ENCODE measurements at regions not wholly inside any gene's neighbourhood (a gene's known extent, or its start where the extent isn't known, plus 50 kb on each side); places are given as distances from the start of the nearest gene placed in this dataset.

GRCh38 chr6:147808640-147809039 is 300.1 kb downstream of the SAMD5 start:
- Histone ChIP-seq H2BK15ac (replicated peaks; ENCODE audit: low read depth) (no peak overlapping the region), H3K36me3 (ENCODE audit: control insufficient read depth, insufficient read depth, low read length) (no peaks in the 10 kb centered on the region), H3K4me1 (ENCODE audit: control insufficient read depth, low read depth, low read length) (no peaks in the 10 kb centered on the region), H4K8ac (ENCODE audit: low read depth, low read length) (no peak overlapping the region), H3K23ac (ENCODE audit: low read length) (no peak overlapping the region), H2BK5ac (ENCODE audit: low read length) (no peak overlapping the region), H4K5ac (ENCODE audit: low read length) (no peak overlapping the region), H3K27me3 (ENCODE audit: insufficient read depth, low read length, poor library complexity) (no peaks in the 10 kb centered on the region), H3K56ac (ENCODE audit: low read length) (no peak overlapping the region), H3K9ac (ENCODE audit: low read length) (no peak overlapping the region), H3K27ac (ENCODE audit: low read depth, low read length) (no peak overlapping the region), H2AK5ac (ENCODE audit: low read length) (no peak overlapping the region), H3K4me2 (ENCODE audit: low read length) (no peak overlapping the region), H2BK120ac (ENCODE audit: low read depth, low read length) (no peak overlapping the region), H3K79me2 (ENCODE audit: control insufficient read depth, insufficient read depth, low read length) (no peaks in the 10 kb centered on the region), H3K79me1 (ENCODE audit: low read length) (no peaks in the 10 kb centered on the region), H3K4me3 (ENCODE audit: low read length) (no peak overlapping the region), H3K18ac (ENCODE audit: low read length) (no peak overlapping the region), H3K4ac (ENCODE audit: low read depth, low read length) (no peak overlapping the region)
- 100% methylated on average over 1 of the region's 4 CpGs for WGBS (ENCODE audit: extremely low coverage, insufficient coverage, low lambda C conversion rate)
- DNase-seq, result no peak

GRCh38 chr6:147811913-147812629 is 303.6 kb downstream of the SAMD5 start:
- H2BK15ac ChIP-seq (replicated peaks; ENCODE audit: low read depth), result no peak overlapping the region
- no peak overlapping the region for H2BK120ac ChIP-seq (ENCODE audit: low read depth, low read length)
- WGBS (ENCODE audit: extremely low coverage, insufficient coverage, low lambda C conversion rate), result no CpG with 5 or more reads among the region's 6 CpGs
- H4K8ac ChIP-seq (ENCODE audit: low read depth, low read length), result no peak overlapping the region
- H3K27ac ChIP-seq (ENCODE audit: low read depth, low read length), result no peak overlapping the region
- no peaks in the 10 kb centered on the region for H3K36me3 ChIP-seq (ENCODE audit: control insufficient read depth, insufficient read depth, low read length)
- H2BK5ac ChIP-seq (ENCODE audit: low read length), result no peak overlapping the region
- no peaks in the 10 kb centered on the region for H3K4me1 ChIP-seq (ENCODE audit: control insufficient read depth, low read depth, low read length)
- H3K27me3 ChIP-seq (ENCODE audit: insufficient read depth, low read length, poor library complexity), result no peaks in the 10 kb centered on the region
- H3K9ac ChIP-seq (ENCODE audit: low read length), result no peak overlapping the region
- H3K4me2 ChIP-seq (ENCODE audit: low read length), result no peak overlapping the region
- H3K4me3 ChIP-seq (ENCODE audit: low read length), result no peak overlapping the region
- no peak overlapping the region for H4K5ac ChIP-seq (ENCODE audit: low read length)
- H3K18ac ChIP-seq (ENCODE audit: low read length), result no peak overlapping the region
- no peaks in the 10 kb centered on the region for H3K79me2 ChIP-seq (ENCODE audit: control insufficient read depth, insufficient read depth, low read length)
- H3K79me1 ChIP-seq (ENCODE audit: low read length), result no peaks in the 10 kb centered on the region
- H3K4ac ChIP-seq (ENCODE audit: low read depth, low read length), result no peak overlapping the region
- no peak for DNase-seq
- no peak overlapping the region for H2AK5ac ChIP-seq (ENCODE audit: low read length)
- H3K56ac ChIP-seq (ENCODE audit: low read length), result no peak overlapping the region
- H3K23ac ChIP-seq (ENCODE audit: low read length), result no peak overlapping the region

GRCh38 chr6:147817042-147817689 is 308.7 kb downstream of the SAMD5 start:
- no peak overlapping the region for H2AK5ac ChIP-seq (ENCODE audit: low read length)
- no peak overlapping the region for H3K4ac ChIP-seq (ENCODE audit: low read depth, low read length)
- no peak overlapping the region for H4K8ac ChIP-seq (ENCODE audit: low read depth, low read length)
- no peak for DNase-seq
- no peak overlapping the region for H3K9ac ChIP-seq (ENCODE audit: low read length)
- H4K5ac ChIP-seq (ENCODE audit: low read length), result no peak overlapping the region
- H3K4me3 ChIP-seq (ENCODE audit: low read length), result no peak overlapping the region
- no peaks in the 10 kb centered on the region for H3K79me2 ChIP-seq (ENCODE audit: control insufficient read depth, insufficient read depth, low read length)
- no peak overlapping the region for H3K23ac ChIP-seq (ENCODE audit: low read length)
- no peak overlapping the region for H3K18ac ChIP-seq (ENCODE audit: low read length)
- H3K27me3 ChIP-seq (ENCODE audit: insufficient read depth, low read length, poor library complexity), result no peaks in the 10 kb centered on the region
- H3K36me3 ChIP-seq (ENCODE audit: control insufficient read depth, insufficient read depth, low read length), result no peaks in the 10 kb centered on the region
- WGBS (ENCODE audit: extremely low coverage, insufficient coverage, low lambda C conversion rate), result no CpG with 5 or more reads among the region's 4 CpGs
- H2BK15ac ChIP-seq (replicated peaks; ENCODE audit: low read depth), result no peak overlapping the region
- H2BK5ac ChIP-seq (ENCODE audit: low read length), result no peak overlapping the region
- no peaks in the 10 kb centered on the region for H3K79me1 ChIP-seq (ENCODE audit: low read length)
- no peaks in the 10 kb centered on the region for H3K4me1 ChIP-seq (ENCODE audit: control insufficient read depth, low read depth, low read length)
- H3K27ac ChIP-seq (ENCODE audit: low read depth, low read length), result no peak overlapping the region
- no peak overlapping the region for H3K4me2 ChIP-seq (ENCODE audit: low read length)
- H2BK120ac ChIP-seq (ENCODE audit: low read depth, low read length), result no peak overlapping the region
- no peak overlapping the region for H3K56ac ChIP-seq (ENCODE audit: low read length)

- no peaks in the 10 kb centered on the region for H3K27me3 ChIP-seq (ENCODE audit: insufficient read depth, low read length, poor library complexity)
- H3K18ac ChIP-seq (ENCODE audit: low read length), result no peak overlapping the region
- no peak overlapping the region for H3K4me2 ChIP-seq (ENCODE audit: low read length)
- H3K4me1 ChIP-seq (ENCODE audit: control insufficient read depth, low read depth, low read length), result no peaks in the 10 kb centered on the region
- H2BK5ac ChIP-seq (ENCODE audit: low read length), result no peak overlapping the region
- H3K56ac ChIP-seq (ENCODE audit: low read length), result no peak overlapping the region
- no peak overlapping the region for H4K8ac ChIP-seq (ENCODE audit: low read depth, low read length)
- H3K23ac ChIP-seq (ENCODE audit: low read length), result no peak overlapping the region
- H4K5ac ChIP-seq (ENCODE audit: low read length), result no peak overlapping the region
- no peak overlapping the region for H3K27ac ChIP-seq (ENCODE audit: low read depth, low read length)
- no peak overlapping the region for H3K9ac ChIP-seq (ENCODE audit: low read length)
- no peak overlapping the region for H2BK15ac ChIP-seq (replicated peaks; ENCODE audit: low read depth)
- DNase-seq, result no peak
- H3K79me1 ChIP-seq (ENCODE audit: low read length), result no peaks in the 10 kb centered on the region
- no peaks in the 10 kb centered on the region for H3K36me3 ChIP-seq (ENCODE audit: control insufficient read depth, insufficient read depth, low read length)
- H2BK120ac ChIP-seq (ENCODE audit: low read depth, low read length), result no peak overlapping the region
- H3K4me3 ChIP-seq (ENCODE audit: low read length), result no peak overlapping the region
- no peak overlapping the region for H2AK5ac ChIP-seq (ENCODE audit: low read length)
- no peak overlapping the region for H3K4ac ChIP-seq (ENCODE audit: low read depth, low read length)
- WGBS (ENCODE audit: extremely low coverage, insufficient coverage, low lambda C conversion rate), result no CpG with 5 or more reads among the region's 6 CpGs
- no peaks in the 10 kb centered on the region for H3K79me2 ChIP-seq (ENCODE audit: control insufficient read depth, insufficient read depth, low read length)
Observed at GRCh38 chr6:147820520-147820919, 312.0 kb downstream of the SAMD5 start.

GRCh38 chr6:147821295-147821897 is 312.9 kb downstream of the SAMD5 start:
- Histone ChIP-seq H3K27me3 (ENCODE audit: insufficient read depth, low read length, poor library complexity) (no peaks in the 10 kb centered on the region), H3K27ac (ENCODE audit: low read depth, low read length) (no peak overlapping the region), H2BK120ac (ENCODE audit: low read depth, low read length) (no peak overlapping the region), H3K9ac (ENCODE audit: low read length) (no peak overlapping the region), H3K79me2 (ENCODE audit: control insufficient read depth, insufficient read depth, low read length) (no peaks in the 10 kb centered on the region), H3K4me2 (ENCODE audit: low read length) (no peak overlapping the region), H3K4ac (ENCODE audit: low read depth, low read length) (no peak overlapping the region), H3K79me1 (ENCODE audit: low read length) (no peaks in the 10 kb centered on the region), H3K4me1 (ENCODE audit: control insufficient read depth, low read depth, low read length) (no peaks in the 10 kb centered on the region), H3K4me3 (ENCODE audit: low read length) (no peak overlapping the region), H2BK5ac (ENCODE audit: low read length) (no peak overlapping the region), H3K36me3 (ENCODE audit: control insufficient read depth, insufficient read depth, low read length) (no peaks in the 10 kb centered on the region), H3K23ac (ENCODE audit: low read length) (no peak overlapping the region), H4K8ac (ENCODE audit: low read depth, low read length) (no peak overlapping the region), H4K5ac (ENCODE audit: low read length) (no peak overlapping the region), H2AK5ac (ENCODE audit: low read length) (no peak overlapping the region), H3K18ac (ENCODE audit: low read length) (no peak overlapping the region), H2BK15ac (replicated peaks; ENCODE audit: low read depth) (no peak overlapping the region), H3K56ac (ENCODE audit: low read length) (no peak overlapping the region)
- no peak for DNase-seq
- no CpG with 5 or more reads among the region's 14 CpGs for WGBS (ENCODE audit: extremely low coverage, insufficient coverage, low lambda C conversion rate)
